KOPT-K1 (cell line): ENCODE measurements at regions not wholly inside any gene's neighbourhood (a gene's known extent, or its start where the extent isn't known, plus 50 kb on each side); places are given as distances from the start of the nearest gene placed in this dataset.
"Not testable (repeated sequence)": the region's sequence is repeated elsewhere in the genome, so short reads cannot be mapped to it uniquely, and the experiment has no call there.

Source experiments
- H3K27ac ChIP-seq: fragments of 200-600 bp; sonication (generic); 2 replicates; pipeline ENCODE4 v1.5.1; 2016; ENCODE audit warnings: antibody characterized with exemption, mild to moderate bottlenecking, low read depth, low read length; ENCODE audit not compliant: poor library complexity, severe bottlenecking
- H3K36me3 ChIP-seq: fragments of 200-600 bp; sonication (generic); 2 replicates; pipeline ENCODE4 v1.5.1; 2017; ENCODE audit warnings: antibody characterized with exemption, mild to moderate bottlenecking, low read length, moderate library complexity; ENCODE audit not compliant: insufficient read depth
- H3K9me3 ChIP-seq: fragments of 200-600 bp; sonication (generic); 2 replicates; pipeline ENCODE4 v1.5.1; 2017; ENCODE audit warnings: antibody characterized with exemption, low read length, mild to moderate bottlenecking; ENCODE audit not compliant: insufficient read depth, poor library complexity, severe bottlenecking

DNA sequence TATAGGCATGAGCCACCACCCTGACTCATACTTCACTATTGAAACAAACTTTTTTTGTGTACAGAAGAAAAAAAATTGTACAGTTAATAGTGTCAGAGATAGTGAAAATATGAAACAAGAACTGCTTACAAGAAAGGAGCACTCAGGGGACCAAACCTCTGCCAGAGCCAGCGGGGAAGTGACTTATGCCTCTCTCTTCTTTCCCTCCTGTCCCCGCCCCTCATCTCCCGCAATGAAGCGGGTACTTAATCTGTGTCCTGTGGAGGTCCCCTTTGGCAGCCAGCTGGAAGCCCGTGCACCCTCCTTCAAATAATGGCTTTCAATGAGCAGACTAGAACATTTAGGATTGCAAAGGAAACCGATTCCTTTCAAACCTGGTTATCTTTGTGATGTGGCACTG is 51.5 kb downstream of the PPIAL4A start:
- H3K36me3 ChIP-seq, H3K9me3 ChIP-seq, H3K27ac ChIP-seq: not testable (repeated sequence)

- H3K36me3 ChIP-seq, H3K9me3 ChIP-seq: not testable (repeated sequence)
- peak overlapping the region; percentile 96 for H3K27ac ChIP-seq
Measured at GRCh38 chr1:120941836-120942217, 52.3 kb downstream of the PPIAL4A start.

DNA sequence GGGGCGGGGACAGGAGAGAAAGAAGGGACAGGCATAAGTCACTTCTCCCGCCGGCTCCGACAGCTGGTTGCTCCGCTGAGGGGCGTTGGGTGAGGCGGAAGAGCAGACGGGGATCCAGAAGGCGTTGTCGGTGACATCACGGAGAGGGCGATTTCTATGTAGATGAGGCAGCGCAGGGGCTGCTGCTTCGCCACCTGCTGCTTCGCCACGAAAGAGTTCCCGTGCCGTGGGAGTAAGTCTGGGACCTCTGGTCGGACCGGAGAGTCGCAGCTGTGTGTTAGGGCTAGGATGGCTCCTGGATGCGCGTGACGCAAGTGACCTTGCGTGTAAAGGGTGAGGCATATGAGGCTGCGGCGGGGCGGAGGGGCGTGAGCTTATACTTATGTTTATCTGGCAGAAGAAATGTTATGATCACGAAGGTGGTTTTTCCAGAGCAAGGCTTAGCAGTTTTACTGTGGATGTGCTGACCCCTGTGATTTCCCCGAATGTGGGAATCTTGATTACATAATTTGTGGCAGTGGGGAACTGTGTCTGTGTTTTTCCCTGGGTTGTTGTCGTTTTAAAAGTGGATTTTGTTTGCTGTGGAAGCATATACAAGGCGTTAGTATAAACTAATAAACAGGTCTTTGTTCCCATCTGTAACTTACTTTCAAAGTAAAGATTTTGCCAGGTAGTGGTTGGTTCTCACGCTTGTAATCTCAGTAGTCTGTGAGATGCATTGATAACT is 52.8 kb downstream of the PPIAL4A start:
- H3K9me3 ChIP-seq, H3K36me3 ChIP-seq: not testable (repeated sequence)
- H3K27ac ChIP-seq, result peak overlapping the region; percentile 96

- H3K9me3 ChIP-seq, H3K36me3 ChIP-seq, H3K27ac ChIP-seq: not testable (repeated sequence)
Measured at GRCh38 chr1:120942945-120943319, 53.4 kb downstream of the PPIAL4A start.

GRCh38 chr1:120944691-120945090 is 55.1 kb downstream of the PPIAL4A start:
- not testable (repeated sequence) for H3K9me3 ChIP-seq, H3K27ac ChIP-seq, H3K36me3 ChIP-seq

DNA sequence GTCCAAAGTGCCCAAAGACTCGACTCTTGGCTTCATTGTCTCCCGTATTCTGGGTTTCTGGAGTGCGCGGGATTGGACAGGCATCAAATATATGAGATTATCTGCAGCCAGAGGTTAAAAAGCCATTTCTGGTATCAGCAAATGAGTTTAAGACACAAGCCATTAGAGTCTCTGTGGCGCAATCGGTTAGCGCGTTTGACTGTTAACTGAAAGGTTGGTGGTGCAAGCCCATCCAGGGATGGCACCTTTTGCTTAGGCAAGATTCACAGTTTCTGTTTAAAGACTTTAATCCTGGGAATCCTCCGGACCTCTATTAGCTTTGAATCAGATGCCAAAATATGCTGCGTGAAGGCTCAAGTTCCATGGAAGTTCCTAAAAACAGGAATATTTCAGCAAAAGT is 55.6 kb downstream of the PPIAL4A start:
- H3K36me3 ChIP-seq, H3K9me3 ChIP-seq, H3K27ac ChIP-seq: not testable (repeated sequence)

GRCh38 chr1:120947114-120947513 is 57.5 kb downstream of the PPIAL4A start:
- H3K27ac ChIP-seq, H3K9me3 ChIP-seq, H3K36me3 ChIP-seq: not testable (repeated sequence)

DNA sequence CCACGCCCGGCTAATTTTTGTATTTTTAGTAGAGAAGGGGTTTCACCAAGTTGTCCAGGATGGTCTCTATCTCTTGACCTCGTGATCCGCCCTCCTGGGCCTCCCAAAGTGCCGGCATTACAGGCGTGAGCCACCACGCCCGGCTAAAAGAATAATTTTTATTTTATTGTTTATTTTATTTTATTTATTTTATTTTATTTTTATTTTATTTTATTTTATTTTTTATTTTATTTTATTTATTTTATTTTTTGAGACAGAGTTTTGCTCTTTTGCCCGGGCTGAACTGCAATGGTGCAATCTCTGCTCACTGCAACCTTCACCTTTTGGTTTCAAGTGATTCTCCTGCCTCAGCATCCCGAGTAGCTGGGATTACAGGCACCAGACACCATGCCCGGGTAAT is 60.2 kb downstream of the PPIAL4A start:
- H3K36me3 ChIP-seq, H3K9me3 ChIP-seq, H3K27ac ChIP-seq: not testable (repeated sequence)

- H3K36me3 ChIP-seq, H3K9me3 ChIP-seq, H3K27ac ChIP-seq: not testable (repeated sequence)
Measured at GRCh38 chr1:120950633-120951032, 61.1 kb downstream of the PPIAL4A start.

DNA sequence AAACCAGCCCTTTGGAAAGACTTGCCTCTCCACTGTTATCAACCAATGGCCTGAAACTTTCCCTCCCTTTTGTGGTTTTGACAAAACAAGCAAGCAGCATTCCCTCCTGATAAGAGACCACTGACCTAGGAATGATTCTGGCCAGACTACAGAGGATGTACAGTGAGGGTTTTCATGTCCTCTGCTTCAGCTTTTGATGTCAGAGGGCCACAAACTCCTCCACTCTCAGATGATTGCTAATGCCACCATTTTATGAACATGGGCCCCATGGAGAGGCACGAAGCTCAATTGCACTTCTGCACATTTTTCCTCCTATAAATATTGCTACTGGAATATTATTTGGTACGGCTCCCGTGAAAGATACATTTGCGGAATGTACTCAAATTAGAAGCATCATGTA is 61.5 kb downstream of the PPIAL4A start:
- H3K27ac ChIP-seq, H3K36me3 ChIP-seq, H3K9me3 ChIP-seq: not testable (repeated sequence)

DNA sequence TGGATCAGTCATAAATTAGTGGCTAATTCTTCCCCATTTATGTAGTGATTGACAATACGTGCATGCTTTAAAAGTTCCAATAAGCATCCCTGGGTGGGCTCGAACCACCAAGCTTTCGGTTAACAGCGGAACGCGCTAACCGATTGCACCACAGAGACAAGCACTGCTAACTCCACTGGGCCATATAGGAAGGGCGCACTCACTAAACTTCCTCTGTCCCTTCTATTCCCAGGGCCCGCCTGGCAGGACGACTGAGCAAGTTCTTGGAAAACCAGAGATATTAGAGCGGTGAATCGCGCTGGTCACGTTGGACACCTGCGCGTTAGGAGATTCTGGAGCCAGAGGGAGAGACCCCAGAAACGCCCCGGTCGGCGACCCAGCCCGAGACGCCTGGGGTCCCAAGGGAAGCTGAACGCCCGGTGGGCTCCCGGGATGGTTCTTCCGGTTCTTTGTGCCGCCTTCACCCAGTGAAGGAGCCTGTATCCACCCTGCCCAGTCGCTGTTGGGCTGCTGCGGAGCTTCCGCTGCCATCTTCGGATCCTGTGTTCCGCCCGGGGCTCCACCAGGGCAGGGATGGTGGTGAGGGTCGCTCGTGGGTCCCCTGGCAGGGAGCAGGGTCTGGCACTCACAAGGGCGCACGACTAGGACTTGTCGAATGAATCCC is 62.8 kb downstream of the PPIAL4A start:
- H3K36me3 ChIP-seq, H3K27ac ChIP-seq, H3K9me3 ChIP-seq: not testable (repeated sequence)

DNA sequence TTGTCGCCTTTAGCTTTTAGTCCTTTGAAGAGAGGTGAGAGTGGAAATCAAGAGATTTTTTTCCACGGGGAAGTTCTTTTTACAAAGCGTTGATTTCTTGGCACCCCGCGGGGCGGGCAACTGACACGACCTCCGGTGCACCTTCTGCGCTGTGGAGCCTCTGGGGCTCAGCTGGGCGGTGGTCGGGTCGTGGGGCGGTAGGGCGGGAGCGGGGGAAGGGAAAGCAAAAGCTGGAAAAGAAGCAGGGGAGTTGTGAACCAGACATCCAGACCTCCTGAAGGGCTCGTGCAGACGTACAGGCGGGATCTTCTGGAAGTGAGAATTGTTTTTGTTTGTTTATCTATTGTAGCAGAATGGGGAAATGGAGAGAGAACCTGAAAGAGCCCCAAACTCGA is 63.3 kb downstream of the PPIAL4A start:
- not testable (repeated sequence) for H3K9me3 ChIP-seq, H3K27ac ChIP-seq, H3K36me3 ChIP-seq

GRCh38 chr1:120954736-120955135 is 65.2 kb downstream of the PPIAL4A start:
- Histone ChIP-seq H3K27ac (no peak overlapping the region), H3K36me3 (no peaks in the 10 kb centered on the region), H3K9me3 (no peaks in the 10 kb centered on the region)

GRCh38 chr1:120955961-120956360 is 66.4 kb downstream of the PPIAL4A start:
- H3K27ac ChIP-seq, H3K36me3 ChIP-seq, H3K9me3 ChIP-seq: not testable (repeated sequence)

- not testable (repeated sequence) for H3K27ac ChIP-seq, H3K36me3 ChIP-seq, H3K9me3 ChIP-seq
Measured at GRCh38 chr1:120966018-120966417, 76.4 kb downstream of the PPIAL4A start.

DNA sequence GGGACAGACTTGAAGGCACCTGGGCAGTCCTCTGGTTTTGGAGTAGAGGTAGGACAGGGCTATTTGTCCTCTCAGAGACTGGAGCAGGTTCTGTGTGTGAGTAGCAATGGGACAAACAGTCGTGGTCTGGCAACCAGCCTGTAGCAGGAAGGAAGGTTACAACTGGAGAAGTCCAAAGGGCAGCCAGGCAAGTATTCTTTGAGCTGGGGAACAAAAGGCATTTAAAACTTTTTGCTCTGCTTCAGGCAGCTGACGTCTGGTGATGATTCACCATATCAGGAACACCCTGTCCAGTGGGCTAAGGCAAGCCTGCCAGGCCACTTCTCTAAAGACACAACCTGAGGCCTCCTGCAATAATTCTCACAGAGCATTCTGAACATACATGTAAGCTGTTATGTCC is 83.3 kb downstream of the PPIAL4A start:
- H3K27ac ChIP-seq, H3K36me3 ChIP-seq, H3K9me3 ChIP-seq: not testable (repeated sequence)
